Hepatic stellate cell (primary cell): ENCODE measurements at regions not wholly inside any gene's neighbourhood (a gene's known extent, or its start where the extent isn't known, plus 50 kb on each side); places are given as distances from the start of the nearest gene placed in this dataset.
A peak's percentile ranks its signal among the peaks of the same experiment; 100 is the strongest.
"Not testable (repeated sequence)": the region's sequence is repeated elsewhere in the genome, so short reads cannot be mapped to it uniquely, and the experiment has no call there.

Experiments used
- DNase-seq: peaks from one replicate; pipeline ENCODE4 v3.0.0; 2011; ENCODE audit warnings: low spot score

DNA sequence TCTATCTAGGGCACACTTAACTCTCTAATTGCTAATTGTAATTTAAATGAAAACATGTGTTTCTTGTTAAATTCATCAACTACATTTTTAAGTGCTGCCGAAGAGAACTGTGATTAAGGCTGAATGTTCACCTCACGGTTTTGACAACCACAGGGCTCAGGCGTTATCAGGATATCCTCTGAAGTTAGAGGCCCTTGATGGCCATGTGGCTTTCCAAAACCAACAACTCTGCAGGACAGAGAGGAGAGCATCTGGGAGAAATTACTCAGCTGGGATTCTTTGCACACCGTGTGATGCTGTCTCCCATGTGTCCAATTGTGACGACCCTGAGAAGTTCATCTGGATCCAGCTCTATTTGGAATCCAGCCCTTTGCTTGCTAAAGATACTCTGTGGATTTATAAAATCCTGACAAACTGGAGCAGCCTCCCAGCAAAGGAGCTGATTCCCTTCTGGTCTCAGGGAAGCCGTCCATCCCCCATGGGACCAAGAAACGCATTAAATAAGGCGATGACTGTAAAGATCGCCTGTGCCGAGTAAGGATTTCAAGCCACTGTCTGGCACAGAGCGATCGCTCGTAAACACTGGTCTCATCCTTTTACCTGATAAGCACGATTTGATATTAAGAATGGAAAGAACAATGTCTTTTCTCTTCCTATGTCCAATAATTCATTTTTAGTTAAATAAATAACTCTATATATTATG lies 401.1 kb downstream of the CD83 start:
- DNase-seq: no peak

DNA sequence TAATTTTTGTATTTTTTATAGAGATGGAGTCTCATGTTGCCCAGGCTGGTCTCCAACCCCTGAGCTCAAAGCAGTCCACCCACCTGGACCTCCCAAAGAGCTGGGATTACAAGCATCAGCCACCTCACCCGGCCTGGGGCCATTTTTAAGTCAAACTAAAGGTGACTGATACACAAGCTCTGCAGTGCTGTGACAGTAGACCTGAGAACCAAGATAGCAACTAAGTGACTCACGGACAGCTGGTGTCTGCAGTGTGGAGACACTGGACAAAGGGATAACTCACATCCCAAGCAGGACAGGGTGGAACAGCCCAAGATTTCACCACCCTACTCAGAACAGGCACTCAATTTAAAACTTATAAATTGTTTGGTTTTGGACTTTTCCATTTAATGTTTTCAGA lies 402.5 kb downstream of the CD83 start:
- DNase-seq: no peak

DNA sequence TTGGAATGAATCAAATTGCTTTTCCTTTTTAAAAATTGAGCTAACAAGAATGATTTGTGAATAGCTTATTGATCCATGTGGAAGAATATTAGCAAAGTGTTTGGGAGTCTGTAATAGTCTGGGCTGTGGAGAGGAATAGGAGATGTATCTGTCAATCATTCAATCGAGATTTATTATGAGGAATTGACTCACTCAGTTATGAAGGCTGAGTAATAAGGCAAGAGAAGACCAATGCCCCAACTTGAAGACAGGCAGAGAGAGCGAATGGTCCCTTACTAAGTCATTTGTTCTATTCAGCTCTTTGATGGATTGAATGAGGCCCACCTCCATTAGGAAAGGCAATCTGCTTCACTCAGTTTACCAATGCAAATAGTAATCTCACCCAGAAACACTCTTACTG lies 403.0 kb downstream of the CD83 start:
- DNase-seq: no peak

DNA sequence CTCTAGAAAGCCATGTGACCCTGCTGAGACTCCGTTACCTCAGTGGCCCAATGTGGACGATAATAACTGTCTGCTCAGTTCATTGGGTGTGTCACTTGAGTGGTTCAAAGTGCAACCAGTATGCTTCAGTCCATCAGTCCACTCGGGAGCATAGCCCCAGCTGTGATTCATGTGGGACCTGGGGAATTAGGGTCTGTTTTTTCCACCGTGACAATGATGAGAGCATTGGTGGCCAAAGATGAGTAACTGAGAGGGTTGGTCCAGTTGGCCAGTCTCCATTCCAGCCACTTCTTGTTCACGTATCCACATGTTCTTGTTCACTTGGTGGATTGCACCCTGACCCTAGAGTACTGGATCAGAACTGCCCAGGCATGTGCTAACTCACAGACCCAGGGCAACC lies 403.6 kb downstream of the CD83 start:
- DNase-seq: no peak

DNA sequence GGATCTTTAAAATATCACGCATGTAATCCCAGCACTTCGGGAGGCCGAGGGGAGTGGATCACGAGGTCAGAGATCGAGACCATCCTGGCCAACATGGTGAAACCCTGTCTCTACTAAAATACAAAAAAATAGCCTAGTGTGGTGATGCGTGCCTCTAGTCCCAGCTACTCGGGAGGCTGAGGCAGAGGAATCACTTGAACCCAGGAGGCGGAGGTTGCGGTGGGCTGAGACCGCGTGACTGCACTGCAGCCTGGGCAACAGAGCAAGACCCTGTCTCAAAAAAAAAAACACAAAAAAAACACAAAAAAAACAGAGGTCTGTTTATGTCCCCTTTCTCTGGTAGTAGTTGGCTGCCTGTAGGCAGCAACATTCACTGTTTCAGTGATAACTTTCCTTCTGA lies 404.3 kb downstream of the CD83 start:
- DNase-seq: not testable (repeated sequence)

DNA sequence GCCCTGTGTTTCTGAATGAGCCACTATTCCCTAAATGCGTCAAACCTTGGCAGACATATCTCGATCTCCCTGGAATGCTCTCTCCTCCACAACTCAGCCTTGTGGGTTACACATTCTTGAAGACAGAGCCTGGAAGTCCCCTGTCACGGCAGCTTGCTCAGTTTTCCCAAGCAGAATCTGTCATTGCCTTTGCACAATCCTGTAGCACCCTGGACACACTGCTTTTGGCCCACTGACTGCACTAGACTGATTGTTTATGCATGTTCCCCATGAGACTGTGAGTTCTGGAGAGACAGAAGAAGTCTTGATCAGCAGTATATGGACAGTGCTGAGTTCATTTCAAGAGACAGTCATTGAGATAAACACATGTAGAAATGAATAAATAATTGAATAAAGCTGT lies 406.7 kb downstream of the CD83 start:
- DNase-seq: peak; percentile 37

DNA sequence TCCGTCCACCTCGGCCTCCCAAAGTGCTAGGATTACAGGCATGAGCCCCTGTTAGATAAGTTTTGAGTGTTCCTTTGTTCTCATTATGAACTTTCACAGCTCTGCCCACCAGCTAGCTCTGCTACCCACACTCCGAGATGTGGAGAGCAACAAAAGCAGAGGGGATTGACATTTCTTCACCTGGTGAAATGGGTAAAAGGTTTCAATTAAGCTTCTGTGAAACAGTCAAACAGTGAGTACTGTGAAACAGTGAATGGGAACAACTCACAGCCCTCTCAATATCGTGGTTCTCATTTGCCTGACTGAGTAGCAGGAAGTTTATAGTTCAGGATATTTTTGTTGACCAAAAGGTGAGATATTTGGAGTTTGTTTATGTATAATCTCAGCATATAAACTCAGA lies 412.8 kb downstream of the CD83 start:
- DNase-seq: no peak

DNA sequence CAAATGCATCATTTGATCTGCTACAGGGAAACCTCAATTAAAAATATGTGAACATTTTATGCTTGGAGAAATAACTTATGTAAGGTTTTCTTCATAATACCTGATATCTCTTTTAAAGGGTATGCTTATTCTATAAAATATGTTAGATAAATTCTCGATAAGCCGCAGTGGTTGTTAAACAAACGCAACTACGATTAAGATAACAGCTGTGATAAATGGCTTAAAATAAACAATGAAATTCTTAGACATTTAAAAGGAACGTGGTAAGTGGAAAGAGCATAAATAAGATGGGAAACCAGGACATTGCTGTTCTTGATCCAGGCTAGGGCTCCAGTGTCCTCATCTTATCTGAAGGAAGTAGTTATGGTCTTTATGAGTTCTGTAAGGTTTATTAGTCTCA lies 415.9 kb downstream of the CD83 start:
- DNase-seq: peak; percentile 9

DNA sequence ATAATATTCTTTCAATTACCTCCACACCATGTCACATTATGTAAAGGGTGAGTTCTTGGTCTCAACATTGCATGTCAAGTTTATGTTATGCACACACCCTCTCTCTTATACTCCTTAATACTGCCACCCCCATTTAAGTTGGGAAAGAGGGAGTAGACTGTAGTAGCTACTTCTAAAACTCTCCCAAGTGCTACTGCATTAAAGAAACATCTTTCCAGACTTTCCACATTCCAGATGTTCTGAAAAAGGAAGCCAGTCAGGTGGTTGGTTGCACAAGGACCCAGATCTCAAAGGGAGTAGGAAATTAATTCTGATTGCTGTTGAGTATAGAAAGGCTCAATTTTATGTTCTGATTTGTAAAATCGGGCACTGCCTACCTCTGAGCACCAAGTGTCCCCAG lies 419.5 kb downstream of the CD83 start:
- no peak for DNase-seq

DNA sequence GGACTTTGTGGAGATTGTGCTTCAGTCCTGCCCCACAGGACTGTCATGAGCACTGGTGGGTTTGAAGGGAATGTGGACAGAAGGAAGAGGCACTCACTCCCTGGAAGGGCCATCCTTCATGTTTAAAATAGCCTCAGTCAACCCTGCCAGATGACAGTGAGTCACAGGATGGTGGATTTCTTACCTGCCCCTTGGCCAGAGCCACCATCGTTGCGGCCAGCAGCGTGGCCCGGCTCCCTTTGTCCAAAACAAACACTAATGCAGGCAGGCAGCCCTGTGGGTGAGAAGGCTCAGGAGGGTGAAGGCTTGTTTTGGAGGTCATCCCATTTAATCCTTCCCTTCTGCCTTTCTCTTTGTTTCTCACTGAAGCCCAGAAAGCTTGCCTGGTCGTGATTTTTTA lies 422.7 kb downstream of the CD83 start:
- no peak for DNase-seq

DNA sequence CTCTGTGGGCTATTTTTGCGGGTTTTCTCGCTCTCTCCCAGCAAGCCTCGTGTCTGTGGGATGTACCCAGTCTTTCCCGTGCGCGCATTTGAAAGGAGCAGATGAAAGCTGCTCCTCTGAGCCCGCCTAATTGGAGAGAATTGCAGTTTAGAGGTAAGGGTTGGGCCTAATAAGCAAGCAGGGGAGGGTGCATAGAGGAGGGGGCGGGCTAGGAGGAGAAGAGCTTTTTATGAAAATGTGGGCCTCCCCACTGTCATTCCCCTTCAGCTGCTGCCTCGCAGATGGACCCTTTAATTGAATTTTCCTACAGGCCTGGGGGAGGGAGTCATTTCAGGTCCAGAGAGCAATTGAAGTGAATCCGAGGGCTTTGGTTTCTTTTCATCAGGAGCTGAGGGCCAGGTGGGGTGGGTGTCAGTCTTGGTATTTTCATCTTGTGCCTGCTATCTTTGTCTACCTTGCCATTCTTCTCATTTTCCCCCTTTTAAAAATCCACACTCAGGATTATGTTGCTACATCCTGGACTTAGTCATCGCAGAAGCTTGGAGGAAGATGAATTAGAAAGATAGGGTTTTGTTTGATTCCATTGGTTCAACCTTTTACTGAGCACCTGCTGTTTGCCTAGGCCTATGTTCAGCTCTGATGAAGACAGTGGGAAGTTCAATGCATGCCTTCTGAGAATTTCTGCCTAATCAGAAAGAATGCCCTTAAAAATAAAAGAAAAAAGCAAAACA lies 423.4 kb downstream of the CD83 start:
- DNase-seq: no peak

DNA sequence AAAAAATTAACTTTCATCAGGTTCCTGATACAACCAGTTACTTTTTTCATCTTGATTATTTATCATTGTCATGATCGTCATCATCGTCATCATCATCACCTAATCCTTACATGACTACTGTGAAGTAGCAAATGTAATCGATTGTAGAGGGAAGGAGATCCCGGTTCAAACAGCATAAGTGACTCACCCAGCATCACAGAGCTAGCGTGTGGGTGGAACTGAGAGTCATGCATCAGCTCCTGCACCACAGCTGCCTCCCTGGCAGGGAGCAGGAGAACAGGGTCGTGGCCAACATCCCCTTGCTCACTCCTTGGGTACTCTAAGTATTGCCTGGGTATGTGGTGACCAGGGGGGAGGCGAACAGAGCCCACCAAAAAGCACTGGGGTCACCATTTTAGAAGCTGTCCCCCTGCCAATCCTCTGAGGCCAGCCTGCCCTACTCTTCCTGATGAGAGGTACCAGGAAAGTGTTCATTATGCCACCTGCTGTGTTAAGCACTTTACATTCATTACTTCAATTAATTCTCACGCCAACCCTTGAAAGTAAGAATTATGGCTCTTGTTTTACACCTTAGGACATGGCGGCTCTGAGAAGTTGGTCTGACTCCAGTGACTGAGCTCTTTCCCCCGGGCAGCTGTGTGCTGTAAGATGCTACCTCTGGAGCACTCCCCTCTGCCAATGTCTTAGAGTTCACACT lies 425.2 kb downstream of the CD83 start:
- DNase-seq: peak; percentile 20

DNA sequence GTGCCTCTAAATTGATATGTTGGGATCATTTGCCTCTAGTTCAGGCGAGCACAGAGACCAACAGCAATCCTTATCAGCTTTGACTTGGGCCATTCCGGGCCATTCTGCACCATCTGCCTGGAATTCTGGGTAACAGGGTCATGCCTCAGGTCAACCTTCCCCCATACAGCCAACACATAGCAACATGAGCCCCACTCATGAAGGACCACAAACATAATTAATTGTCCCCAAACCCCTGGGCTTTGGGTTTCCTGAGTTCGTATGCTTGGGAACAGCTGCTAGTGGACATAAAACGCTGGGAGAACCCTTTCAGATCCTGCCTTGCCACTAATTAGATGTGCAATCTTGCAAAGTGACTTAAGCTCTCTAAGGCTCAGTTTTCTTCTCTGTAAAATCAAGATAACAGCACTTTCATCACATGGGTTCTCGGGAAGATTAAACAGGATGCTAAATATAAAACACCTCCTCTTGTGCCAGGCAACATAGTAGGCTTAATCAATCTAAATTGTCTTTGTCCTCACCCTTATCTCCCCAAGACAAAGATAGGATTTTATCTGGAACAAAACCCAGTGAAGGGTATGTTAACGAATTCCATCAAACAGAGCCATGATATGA lies 426.5 kb downstream of the CD83 start:
- DNase-seq: no peak

DNA sequence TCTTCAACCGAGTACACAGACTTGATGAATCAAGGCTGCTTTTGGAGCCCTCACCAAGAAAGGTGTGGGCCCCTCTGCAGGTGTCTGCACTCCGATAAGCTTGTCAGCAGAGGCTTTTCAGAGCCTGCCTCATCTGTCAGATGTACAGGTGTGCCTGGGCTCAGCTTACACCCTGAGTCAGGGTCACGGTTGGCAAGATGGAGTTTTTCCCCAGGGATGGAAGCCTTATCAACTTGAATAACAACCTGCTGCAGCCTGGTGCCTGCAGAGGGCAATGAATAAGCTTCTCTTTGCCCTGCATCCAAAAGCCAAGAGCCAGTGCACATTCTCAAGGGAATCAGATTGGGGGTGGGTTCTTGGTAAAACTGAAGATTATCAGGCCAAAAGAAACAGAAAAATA lies 427.1 kb downstream of the CD83 start:
- no peak for DNase-seq

DNA sequence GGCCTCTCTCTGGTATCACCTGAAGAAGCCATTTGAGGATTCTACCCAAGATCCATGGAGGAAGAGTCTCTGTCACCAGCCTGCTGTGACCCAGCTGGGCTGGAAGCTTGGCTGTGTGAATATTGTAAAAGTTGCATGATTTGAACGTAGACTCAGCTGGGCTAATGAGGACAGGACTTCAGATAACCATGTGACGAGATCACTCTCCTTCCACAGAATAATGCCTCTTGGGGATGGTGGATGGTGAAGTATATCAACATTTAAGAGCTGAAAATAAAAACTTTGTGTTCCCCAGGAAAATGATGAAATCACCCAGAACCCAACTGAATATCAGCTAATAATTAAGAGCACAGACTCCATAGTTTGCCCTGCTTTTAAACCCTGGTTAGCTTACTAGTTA lies 427.9 kb downstream of the CD83 start:
- DNase-seq: no peak

DNA sequence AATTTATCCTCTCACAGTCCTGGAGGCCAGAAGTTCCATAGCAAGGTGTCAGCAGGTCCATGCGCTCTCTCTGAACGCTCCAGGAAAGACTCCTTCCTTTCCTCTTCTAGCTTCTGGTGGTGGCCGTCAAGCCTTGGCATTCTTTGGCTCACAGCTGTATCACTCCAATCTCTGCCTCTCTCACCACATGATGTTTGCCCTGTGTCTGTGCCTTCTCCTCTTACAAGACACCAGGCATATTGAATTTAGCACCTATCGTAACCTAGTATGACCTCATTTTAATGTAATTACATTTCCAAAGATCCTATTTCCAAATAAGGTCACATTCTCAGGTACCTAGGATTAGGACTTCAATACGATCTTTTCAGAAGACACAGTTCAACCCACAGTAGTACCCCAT lies 428.5 kb downstream of the CD83 start:
- DNase-seq: no peak

DNA sequence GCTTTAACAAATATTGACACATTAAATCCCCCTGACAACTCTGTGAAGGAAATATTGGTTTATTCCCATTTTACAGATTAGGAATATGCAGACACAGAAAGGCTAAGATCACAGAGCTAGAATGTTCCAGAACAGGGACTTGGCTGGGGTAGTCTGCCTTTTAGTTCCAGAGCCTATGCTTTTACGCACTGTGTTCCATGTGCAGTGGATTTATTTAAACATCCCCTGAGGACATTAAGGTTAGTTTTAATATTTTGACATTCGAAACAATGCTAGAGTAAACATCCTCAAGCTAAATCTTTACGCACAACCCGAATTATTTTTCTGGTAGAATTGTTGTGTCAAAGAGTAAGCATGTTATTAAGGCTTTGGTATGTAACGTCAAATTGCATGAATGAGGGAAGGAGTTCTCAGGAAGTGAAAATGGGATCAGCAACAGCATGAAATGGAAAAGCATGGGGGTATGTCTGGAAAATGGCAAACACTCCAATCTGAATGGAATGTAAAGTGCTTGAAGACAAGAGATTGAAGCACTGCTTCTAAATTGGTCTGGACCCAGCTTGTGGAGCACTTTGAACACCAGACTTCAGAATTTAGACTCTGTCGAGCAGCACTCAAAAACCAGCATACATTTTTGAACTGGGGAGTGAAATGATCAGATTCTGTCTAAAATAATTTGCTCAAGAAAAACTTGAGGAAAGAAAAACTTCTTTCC lies 429.9 kb downstream of the CD83 start:
- DNase-seq: no peak

DNA sequence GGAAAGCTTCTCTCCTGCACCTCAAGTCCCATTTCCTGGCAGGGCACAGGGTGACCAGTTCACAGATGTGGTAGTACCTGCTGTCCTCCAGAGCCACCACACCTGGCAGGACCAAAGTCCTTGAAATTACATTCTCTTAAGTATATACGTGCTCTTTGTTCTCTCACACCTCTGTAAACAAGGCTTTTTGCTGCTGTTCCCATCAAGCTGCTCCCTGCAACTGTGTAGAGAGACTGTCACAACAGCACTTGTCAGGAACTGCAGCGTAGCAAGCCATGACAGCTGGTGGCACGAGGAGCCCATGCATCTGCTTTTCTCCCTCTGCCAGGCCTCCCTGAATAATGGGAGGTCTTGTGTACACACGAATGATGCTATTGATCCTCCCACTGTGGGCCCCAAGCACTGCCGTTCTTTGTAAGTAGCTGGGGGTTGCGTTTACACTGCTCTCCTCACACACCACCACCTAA lies 431.8 kb downstream of the CD83 start:
- no peak for DNase-seq

DNA sequence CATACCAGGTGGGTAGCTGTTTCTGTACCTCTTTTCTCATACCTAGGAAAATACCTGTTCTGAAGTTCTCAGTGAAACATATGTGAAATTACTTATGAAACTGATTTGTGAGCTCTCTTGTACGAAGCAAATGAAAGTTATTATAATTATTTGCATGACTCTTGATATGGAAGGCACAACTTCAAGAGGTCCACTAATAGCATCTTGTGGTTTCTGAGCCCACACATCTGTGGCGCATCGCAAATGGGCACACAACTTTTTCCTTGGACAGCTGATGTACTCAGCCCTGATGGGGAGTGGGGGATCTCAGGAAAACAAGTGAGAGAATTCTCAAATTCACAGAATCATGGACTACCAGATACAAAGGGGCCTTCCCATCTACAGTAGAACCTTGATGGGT lies 432.3 kb downstream of the CD83 start:
- DNase-seq: no peak

DNA sequence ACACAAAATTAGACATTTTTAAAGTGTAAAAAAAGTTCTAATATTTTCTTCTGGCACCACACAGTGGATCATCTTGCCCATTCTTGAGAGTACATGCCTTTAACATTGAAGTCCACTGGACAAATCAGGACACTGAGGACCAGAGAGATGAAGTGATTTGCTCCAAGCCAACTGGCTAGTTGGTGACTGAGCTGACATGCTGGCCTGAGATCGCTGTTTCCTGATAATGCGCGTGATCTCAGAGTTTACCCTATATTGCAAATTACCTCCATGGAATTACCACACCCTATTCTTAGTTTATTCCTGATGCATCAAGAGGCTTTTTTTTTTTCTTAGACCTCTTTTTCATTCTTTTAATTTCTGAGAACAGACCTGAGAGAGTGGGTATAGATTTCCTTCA lies 432.8 kb downstream of the CD83 start:
- no peak for DNase-seq

DNA sequence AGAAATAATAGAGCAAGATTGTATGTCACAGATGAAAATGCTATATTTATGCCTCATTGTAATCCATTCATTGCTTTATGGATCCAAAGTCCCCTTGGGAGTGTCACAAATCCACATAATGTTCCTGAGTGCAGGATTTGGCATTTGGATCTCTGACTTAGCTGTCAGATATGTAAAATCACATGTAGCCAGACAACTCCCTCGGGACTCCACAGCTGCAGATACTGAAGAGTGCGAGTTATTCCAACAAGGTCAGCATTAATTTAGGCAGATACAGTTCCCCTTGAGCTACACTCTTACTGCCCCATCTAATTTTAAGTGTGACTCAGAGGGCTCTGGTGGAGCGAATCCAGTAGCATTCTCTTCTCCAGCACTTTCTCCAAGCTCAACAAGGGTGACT lies 433.2 kb downstream of the CD83 start:
- no peak for DNase-seq

DNA sequence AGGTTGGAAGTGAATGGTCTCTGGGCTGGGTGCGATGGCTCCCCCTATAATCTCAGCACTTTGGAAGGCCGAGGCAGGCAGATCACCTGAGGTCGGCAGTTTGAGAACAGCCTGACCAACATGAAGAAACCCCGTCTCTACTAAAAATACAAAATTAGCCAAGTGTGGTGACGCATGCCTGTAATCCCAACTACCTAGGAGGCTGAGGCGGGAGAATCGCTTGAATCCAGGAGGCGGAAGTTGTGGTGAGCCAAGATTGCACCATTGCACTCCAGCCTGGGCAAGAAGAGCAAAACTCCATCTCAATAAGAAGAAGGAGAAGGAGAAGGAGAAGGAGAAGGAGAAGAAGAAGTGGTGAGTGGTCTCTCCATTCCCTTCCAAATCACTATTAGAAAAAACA lies 434.0 kb downstream of the CD83 start:
- not testable (repeated sequence) for DNase-seq
